BE2C (cell line): ENCODE measurements at regions not wholly inside any gene's neighbourhood (a gene's known extent, or its start where the extent isn't known, plus 50 kb on each side); places are given as distances from the start of the nearest gene placed in this dataset.
"Not testable (repeated sequence)": the region's sequence is repeated elsewhere in the genome, so short reads cannot be mapped to it uniquely, and the experiment has no call there.

Source experiments
- DNase-seq: peaks from one replicate; pipeline ENCODE4 v3.0.0-alpha.2; 2020
- H3K27me3 ChIP-seq: fragments of 250-450 bp; sonication (Bioruptor Pico); 2 replicates; pipeline ENCODE4 v1.5.1; 2020; ENCODE audit warnings: mild to moderate bottlenecking
- H3K36me3 ChIP-seq: fragments of 250-450 bp; sonication (Bioruptor Pico); 2 replicates; pipeline ENCODE4 v1.5.1; 2020; ENCODE audit warnings: mild to moderate bottlenecking
- H3K4me1 ChIP-seq: fragments of 250-450 bp; sonication (Bioruptor Pico); 2 replicates; pipeline ENCODE4 v1.5.1; 2020
- H3K4me3 ChIP-seq: 2 replicates; pipeline ENCODE4 v1.5.1; 2011; ENCODE audit warnings: low read depth, low read length
- H3K9me3 ChIP-seq: fragments of 250-450 bp; sonication (Bioruptor Pico); 2 replicates; pipeline ENCODE4 v1.5.1; 2020
- TF ChIP-seq, protein P1 (sequence below): IDR thresholded peaks from 2 replicates; pipeline ENCODE4 v1.5.1; 2012; ENCODE audit warnings: mild to moderate bottlenecking, low read depth, low read length

GRCh38 chr13:105692769-105693168 lies 842.7 kb downstream of the EFNB2 start:
- TF ChIP-seq, protein P1, sequence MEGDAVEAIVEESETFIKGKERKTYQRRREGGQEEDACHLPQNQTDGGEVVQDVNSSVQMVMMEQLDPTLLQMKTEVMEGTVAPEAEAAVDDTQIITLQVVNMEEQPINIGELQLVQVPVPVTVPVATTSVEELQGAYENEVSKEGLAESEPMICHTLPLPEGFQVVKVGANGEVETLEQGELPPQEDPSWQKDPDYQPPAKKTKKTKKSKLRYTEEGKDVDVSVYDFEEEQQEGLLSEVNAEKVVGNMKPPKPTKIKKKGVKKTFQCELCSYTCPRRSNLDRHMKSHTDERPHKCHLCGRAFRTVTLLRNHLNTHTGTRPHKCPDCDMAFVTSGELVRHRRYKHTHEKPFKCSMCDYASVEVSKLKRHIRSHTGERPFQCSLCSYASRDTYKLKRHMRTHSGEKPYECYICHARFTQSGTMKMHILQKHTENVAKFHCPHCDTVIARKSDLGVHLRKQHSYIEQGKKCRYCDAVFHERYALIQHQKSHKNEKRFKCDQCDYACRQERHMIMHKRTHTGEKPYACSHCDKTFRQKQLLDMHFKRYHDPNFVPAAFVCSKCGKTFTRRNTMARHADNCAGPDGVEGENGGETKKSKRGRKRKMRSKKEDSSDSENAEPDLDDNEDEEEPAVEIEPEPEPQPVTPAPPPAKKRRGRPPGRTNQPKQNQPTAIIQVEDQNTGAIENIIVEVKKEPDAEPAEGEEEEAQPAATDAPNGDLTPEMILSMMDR, result no peak
- DNase-seq, result no peak
- H3K4me3 ChIP-seq, result no peak overlapping the region
- no peaks in the 10 kb centered on the region for H3K27me3 ChIP-seq
- H3K4me1 ChIP-seq, result no peaks in the 10 kb centered on the region
- H3K9me3 ChIP-seq, result no peaks in the 10 kb centered on the region
- H3K36me3 ChIP-seq, result no peaks in the 10 kb centered on the region

GRCh38 chr13:105684216-105684615 lies 851.2 kb downstream of the EFNB2 start:
- TF ChIP-seq, protein P1, result no peak
- no peak overlapping the region for H3K4me3 ChIP-seq
- no peaks in the 10 kb centered on the region for H3K36me3 ChIP-seq
- H3K4me1 ChIP-seq, result no peaks in the 10 kb centered on the region
- H3K9me3 ChIP-seq, result no peaks in the 10 kb centered on the region
- no peaks in the 10 kb centered on the region for H3K27me3 ChIP-seq
- no peak for DNase-seq

DNA sequence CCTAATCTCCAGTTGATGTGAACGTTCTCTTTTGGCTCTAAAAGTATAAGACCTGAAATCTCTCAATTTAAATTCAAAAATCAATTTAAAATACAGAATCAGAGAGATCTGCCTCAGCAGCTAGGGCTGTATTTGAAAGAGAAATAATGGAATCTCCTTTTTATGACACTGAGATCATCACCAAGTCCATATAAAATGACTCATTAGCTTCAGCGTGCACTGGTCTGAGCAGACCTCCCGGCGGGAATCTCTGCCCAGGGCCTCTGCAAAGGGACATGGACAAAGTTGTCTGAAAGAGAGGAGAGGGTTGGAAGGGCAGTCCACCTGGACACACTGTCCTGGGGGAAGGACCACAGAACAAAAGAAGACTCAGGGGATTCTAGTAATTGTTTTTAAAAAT lies 855.6 kb downstream of the EFNB2 start:
- no peaks in the 10 kb centered on the region for H3K36me3 ChIP-seq
- no peaks in the 10 kb centered on the region for H3K9me3 ChIP-seq
- TF ChIP-seq, protein P1, result no peak
- H3K4me3 ChIP-seq, result no peak overlapping the region
- no peak for DNase-seq
- no peaks in the 10 kb centered on the region for H3K27me3 ChIP-seq
- H3K4me1 ChIP-seq, result no peaks in the 10 kb centered on the region

DNA sequence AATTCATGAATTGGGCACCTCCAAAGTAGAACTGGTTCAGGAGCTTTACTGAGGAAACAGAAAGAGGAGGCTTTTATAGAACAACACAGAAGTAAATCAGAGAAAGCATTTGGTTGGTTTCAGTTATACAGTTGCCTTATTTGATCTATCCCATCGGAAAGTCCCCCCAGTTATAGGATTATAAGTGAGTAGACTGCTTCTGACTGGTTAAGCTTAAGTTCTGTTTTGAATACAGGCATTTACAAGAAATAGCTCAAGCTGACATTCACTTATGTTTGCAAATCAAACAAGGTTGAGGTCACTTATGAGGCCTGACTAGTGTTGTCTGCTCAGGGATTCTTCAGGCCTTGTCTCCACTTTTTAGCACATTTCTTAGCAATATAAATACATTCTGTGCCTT lies 857.4 kb downstream of the EFNB2 start:
- H3K4me1 ChIP-seq, result no peaks in the 10 kb centered on the region
- no peak overlapping the region for H3K4me3 ChIP-seq
- no peaks in the 10 kb centered on the region for H3K9me3 ChIP-seq
- H3K36me3 ChIP-seq, result no peaks in the 10 kb centered on the region
- no peaks in the 10 kb centered on the region for H3K27me3 ChIP-seq
- no peak for DNase-seq
- TF ChIP-seq, protein P1, result no peak

- DNase-seq, result no peak
Observed at GRCh38 chr13:105672881-105673280, 862.6 kb downstream of the EFNB2 start.

DNA sequence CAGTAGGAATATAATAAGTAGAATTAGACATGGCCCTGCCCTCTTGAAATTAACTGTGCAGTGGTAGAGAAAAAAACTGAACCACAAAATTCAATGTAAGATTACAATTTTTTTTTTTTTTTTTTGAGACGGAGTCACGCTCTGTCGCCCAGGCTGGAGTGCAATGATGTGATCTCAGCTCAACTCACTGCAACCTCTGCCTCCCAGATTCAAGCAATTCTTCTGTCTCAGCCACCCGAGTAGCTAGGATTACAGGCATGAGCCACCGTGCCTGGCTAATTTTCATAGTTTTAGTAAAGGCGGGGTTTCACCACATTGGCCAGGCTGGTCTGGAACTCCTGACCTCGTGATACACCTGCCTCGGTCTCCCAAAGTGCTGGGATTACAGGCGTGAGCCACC lies 864.3 kb downstream of the EFNB2 start:
- not testable (repeated sequence) for H3K4me3 ChIP-seq, H3K27me3 ChIP-seq, H3K9me3 ChIP-seq, H3K36me3 ChIP-seq, DNase-seq, H3K4me1 ChIP-seq

More at GRCh38 chr13:105672881-105673280, 862.6 kb downstream of the EFNB2 start:
- no peaks in the 10 kb centered on the region for H3K9me3 ChIP-seq
- no peak overlapping the region for H3K4me3 ChIP-seq
- H3K27me3 ChIP-seq, result no peaks in the 10 kb centered on the region
- H3K36me3 ChIP-seq, result no peaks in the 10 kb centered on the region
- H3K4me1 ChIP-seq, result no peaks in the 10 kb centered on the region
- TF ChIP-seq, protein P1, result no peak
